GM19463 (cell line): ENCODE measurements at regions not wholly inside any gene's neighbourhood (a gene's known extent, or its start where the extent isn't known, plus 50 kb on each side); places are given as distances from the start of the nearest gene placed in this dataset.

Experiments
- ATAC-seq: cut with Tn5 transposase; IDR thresholded peaks from one replicate; pipeline ENCODE4 v1.9.1; 2021; ENCODE audit warnings: mild to moderate bottlenecking, moderate library complexity; ENCODE audit not compliant: unreplicated experiment

DNA sequence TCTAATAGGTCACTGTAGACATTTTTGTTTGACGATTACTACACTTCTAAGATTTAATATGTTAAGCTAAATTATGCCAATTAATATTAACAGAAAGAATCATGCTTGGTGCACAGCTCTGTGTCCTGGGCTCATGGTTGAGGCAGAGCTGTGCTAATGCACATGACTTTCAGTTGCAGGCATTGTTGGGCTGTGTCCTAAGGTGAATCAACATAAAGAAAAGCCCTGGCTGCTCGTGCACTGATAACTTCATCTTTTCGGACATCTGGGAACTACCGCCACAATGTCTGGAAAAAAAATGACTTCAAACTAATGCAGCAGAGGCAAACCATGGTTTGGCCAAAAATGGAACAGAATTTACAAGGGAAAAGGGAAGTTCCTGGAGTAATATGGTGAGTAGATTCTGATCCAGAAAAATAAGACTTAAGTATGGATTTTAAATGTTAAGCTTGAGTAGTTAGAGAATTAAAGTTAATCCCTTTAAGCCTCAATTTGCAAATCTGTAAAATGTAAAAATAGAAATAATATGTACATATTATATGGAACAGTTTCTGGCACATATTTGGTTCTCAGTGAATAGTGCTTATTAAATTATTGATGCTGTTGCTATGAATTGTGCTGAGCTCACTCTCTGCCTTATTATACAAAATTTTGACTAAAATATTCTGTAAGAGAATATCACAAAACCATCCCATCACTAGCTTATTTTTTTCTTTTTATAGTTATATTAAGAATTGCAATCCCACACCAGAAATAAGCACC lies 186.1 kb downstream of the BRINP2 start:
- ATAC-seq: no peak

- no peak for ATAC-seq
Observed at GRCh38 chr1:177355575-177355974, 184.8 kb downstream of the BRINP2 start.

DNA sequence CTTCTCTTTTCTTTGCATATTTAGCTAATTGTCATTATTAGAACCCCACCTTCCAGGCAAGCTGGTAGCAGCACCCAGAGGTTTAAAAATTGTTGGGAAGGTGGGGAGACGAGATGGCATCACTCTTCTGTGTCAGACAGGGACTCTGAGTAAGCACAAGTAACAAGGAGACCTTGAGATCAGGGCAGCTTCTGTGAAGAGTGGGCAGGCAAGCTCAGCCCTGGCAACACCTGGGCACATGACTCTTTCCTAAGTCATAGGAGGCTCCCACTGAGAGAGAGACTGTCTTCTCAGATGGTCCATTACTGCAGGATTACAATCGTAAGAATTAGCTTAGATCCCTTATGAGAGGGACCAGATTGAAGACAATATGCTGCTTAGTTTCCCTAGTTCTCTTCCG lies 183.5 kb downstream of the BRINP2 start:
- ATAC-seq: no peak

DNA sequence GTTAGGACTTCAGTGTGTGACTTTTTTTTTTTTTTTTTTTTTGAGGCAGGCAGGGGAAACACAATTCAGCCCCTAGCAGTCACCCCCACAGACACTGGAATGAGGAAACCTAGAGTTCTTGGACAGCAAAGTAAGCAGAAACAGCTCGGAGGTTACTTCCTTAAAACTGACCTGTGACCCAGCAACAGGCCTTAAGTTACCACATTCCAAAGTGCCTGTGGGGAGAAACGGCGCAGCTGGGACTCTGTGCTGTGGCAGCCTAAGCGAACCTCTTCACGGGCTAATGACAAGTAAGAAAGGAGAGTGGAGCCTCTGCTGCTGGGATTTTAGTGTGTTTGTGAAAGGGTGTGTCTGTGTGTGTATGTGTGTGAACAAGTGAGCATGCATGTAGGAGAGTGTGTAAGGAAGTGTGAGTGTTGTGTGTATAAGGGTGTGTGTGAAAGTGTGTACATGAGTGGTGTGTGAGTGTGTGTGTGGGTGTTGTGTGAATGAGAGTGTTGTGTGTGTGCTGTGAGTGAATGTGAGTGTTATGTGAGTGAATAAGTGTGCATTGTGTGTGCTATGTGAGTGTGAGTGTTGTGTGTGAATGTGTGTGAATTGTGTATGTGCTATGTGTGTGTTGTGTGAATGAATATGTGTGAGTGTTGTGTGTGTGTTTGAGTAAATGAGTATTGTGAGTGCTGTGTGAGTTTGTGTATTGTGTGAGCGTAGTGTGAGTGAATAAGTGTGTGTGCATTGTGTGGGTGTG lies 180.8 kb downstream of the BRINP2 start:
- ATAC-seq: no peak

DNA sequence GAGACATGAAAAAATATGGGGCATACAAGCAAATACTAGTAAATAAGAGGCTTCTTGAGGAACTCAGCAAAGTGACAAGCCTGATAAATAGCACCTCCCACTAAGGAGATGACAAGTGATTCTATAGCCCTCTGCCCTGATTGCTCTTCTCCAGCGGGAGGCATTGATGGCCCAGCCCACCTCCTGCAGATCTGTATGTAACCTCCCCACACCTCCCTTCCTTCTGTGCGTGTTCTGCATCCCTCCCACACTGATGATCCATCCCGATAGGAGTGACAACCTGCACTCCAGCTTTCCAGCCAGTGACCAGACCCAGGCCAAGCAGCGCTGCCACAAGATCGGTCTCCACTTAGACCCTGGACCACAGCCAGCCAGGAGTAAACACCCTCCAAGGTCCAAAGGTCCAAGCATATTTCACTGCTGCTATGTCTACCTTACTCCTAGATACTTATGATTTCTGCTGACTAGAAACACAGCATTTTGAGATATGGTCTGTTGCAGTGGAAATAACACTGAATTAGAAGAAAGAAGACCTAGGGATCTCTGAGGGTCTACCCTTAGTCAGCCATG lies 176.1 kb downstream of the BRINP2 start:
- no peak for ATAC-seq

DNA sequence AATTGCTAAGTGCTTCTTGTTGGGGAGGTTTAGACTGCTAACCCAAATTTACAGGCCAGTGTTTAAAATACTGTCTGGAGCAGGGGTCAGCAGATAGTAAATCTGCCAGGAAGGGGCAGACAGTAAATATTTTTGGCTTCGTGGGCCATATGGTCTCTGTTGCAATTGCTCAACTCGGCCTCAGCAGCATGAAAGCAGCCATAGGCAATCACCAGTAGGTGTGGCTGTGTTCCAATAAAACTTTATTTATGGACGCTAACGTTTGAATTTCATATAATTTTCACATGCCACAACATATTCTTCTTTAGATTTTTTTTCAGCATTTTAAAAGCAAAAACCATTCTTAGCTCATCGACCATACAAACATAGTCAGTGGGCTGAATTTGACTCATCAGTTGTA lies 172.7 kb downstream of the BRINP2 start:
- no peak for ATAC-seq

- ATAC-seq: no peak
Observed at GRCh38 chr1:177341773-177342172, 171.0 kb downstream of the BRINP2 start.

DNA sequence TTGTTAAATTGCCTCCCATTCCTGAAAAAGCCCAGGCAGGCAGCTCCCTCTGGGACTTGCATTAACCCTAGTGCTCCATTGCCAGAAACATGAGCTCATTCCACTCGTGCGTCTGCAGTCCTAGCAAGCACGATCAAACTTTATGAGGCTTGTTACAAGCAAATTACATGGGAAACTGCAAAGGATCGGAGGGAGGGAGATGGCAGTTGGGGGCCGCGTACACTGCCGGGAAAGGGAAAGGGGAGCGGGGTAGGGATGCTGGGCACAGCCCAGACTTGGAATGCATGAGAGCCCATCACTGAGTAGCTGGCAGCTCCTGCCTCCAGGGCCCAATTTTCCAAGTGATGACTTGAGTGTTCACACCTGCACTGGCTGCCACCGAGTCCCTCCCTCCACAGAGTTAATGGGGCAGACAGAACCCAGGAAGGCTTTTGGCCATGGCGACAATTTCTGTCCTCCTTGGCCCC lies 169.9 kb downstream of the BRINP2 start:
- no peak for ATAC-seq

DNA sequence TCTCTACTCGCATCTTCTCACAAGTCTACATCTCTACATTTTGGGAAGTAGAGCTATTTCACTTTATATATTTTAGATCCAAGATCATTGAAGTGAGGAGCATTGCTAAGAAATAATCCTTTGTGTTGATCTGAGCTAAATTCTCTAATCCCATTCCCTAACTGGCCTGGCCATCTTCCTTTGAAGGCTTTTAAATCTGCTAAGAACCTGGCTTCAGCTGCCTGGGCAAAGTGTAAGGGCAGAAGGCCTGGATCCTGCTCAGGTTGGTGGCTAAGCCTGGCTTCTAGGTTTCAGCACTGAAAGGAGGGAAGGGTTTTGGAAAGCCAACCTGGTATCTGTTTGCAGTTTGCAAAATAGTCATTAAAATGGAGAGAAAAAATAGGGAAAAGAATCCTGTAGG lies 167.6 kb downstream of the BRINP2 start:
- ATAC-seq: no peak

DNA sequence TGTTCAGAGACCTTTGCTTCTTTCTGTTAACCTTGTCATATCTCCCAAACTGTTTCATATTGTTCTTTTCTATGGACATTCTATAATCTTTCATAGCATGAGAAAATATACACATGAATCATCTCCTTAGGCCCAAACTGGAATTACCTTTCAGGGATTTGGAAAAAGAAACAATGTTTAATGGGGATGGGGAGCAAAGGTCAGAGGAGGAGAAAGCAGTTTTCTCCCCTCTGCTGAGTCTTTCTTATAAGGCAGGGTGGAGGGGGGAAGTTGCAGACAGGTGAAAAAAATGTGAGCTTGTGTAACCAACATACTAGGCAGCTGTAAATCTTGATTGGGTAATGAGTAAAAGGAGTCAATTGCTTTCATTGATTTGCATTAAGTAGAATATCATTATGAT lies 164.1 kb downstream of the BRINP2 start:
- no peak for ATAC-seq

GRCh38 chr1:177333936-177334595 lies 163.3 kb downstream of the BRINP2 start:
- ATAC-seq: no peak
